Lung (tissue), 11 donors: ENCODE measurements at regions not wholly inside any gene's neighbourhood (a gene's known extent, or its start where the extent isn't known, plus 50 kb on each side); places are given as distances from the start of the nearest gene placed in this dataset.

Experiments
- ATAC-seq: fragments of 200-7000 bp; cut with Tn5 transposase; one replicate; pipeline ENCODE4 v1.9.1; 2020; ENCODE audit warnings: moderate number of reproducible peaks; ENCODE audit not compliant: insufficient read depth, low FRiP score
- DNase-seq, 3 donors: peaks; one replicate each; pipeline ENCODE4 v3.0.0-alpha.2; 2013 to 2017
- H3K27ac ChIP-seq, 2 donors: one replicate each; pipeline ENCODE4 v1.5.1; 2013; ENCODE audit warnings: mild to moderate bottlenecking in 2 of 2, moderate library complexity in 2 of 2, control low read depth in 1 of 2, inconsistent platforms in 1 of 2, low read depth in 1 of 2, low read length in 1 of 2
- H3K27me3 ChIP-seq, 3 donors: one replicate each; pipeline ENCODE4 v1.5.1; 2013; ENCODE audit warnings: low read length in 2 of 3; ENCODE audit not compliant: control insufficient read depth in 3 of 3, insufficient read depth in 3 of 3
- H3K36me3 ChIP-seq, 4 donors: one replicate each; pipeline ENCODE4 v1.5.1; 2013; ENCODE audit warnings: low read length in 4 of 4, mild to moderate bottlenecking in 1 of 4, moderate library complexity in 1 of 4; ENCODE audit not compliant: control insufficient read depth in 4 of 4, insufficient read depth in 4 of 4
- H3K4me1 ChIP-seq, 5 donors: one replicate each; pipeline ENCODE4 v1.5.1; 2013; ENCODE audit warnings: low read length in 5 of 5, mild to moderate bottlenecking in 2 of 5, moderate library complexity in 1 of 5; ENCODE audit not compliant: control insufficient read depth in 5 of 5, insufficient read depth in 5 of 5
- H3K4me3 ChIP-seq: one replicate; pipeline ENCODE4 v1.5.1; 2013; ENCODE audit warnings: mild to moderate bottlenecking, control low read depth, moderate library complexity
- H3K9ac ChIP-seq, 2 donors: one replicate each; pipeline ENCODE4 v1.5.1; 2013; ENCODE audit warnings: low read length in 2 of 2, control low read depth in 1 of 2; ENCODE audit not compliant: insufficient read depth in 1 of 2
- H3K9me3 ChIP-seq, 4 donors: one replicate each; pipeline ENCODE4 v1.5.1; 2013; ENCODE audit warnings: low read length in 3 of 4, mild to moderate bottlenecking in 1 of 4, moderate library complexity in 1 of 4; ENCODE audit not compliant: control insufficient read depth in 4 of 4, insufficient read depth in 3 of 4
- CTCF ChIP-seq: IDR thresholded peaks from 2 replicates; pipeline ENCODE4 v1.5.1; 2012; ENCODE audit warnings: mild to moderate bottlenecking; ENCODE audit errors: control extremely low read depth, extremely low read depth
- WGBS, 2 donors: extraction: QIAGEN DNeasy Blood & Tissue Kit; methylation state at CpG; one replicate each; pipeline ENCODE4 v1.1.7; 2013; 5-methylcytosine and 5-hydroxymethylcytosine counted together
- donor health status: control.
- donor health status: control.
- donor health status: Bipolar disorder and iron deficiency.
- donor health status: healthy.
- donor health status: DM: yes; HTN: yes; CAD: no.

- ATAC-seq, result no peak
- WGBS, 2 donors, result 90 to 92% methylated on average over 4 of the region's 4 CpGs
- Histone ChIP-seq H3K27ac (no peak overlapping the region), H3K4me1 (peaks cover 0 to 6% (median 0%) of the 10 kb centered on the region in 5 donors), H3K4me3 (no peak overlapping the region), H3K9ac (no peak overlapping the region), H3K36me3 (no peaks in the 10 kb centered on the region), H3K9me3 (no peaks in the 10 kb centered on the region), H3K27me3 (no peaks in the 10 kb centered on the region)
- TF ChIP-seq CTCF, result no peak
- no peak for DNase-seq
These were observed 372.7 kb downstream of the NUAK1 start for GRCh38 chr12:105766029-105766428.

GRCh38 chr12:105769486-105769885 lies 369.3 kb downstream of the NUAK1 start:
- Histone ChIP-seq H3K9ac (no peak overlapping the region), H3K9me3 (no peaks in the 10 kb centered on the region), H3K27me3 (no peaks in the 10 kb centered on the region), H3K36me3 (no peaks in the 10 kb centered on the region), H3K27ac (no peak overlapping the region), H3K4me3 (no peak overlapping the region), H3K4me1 (peaks cover 0 to 11% (median 0%) of the 10 kb centered on the region in 5 donors)
- DNase-seq (no peak), ATAC-seq (no peak)
- TF ChIP-seq CTCF, result no peak
- 90 to 92% methylated on average over 2 of the region's 2 CpGs for whole genome bisulfite sequencing, 2 donors

- Histone ChIP-seq H3K36me3 (no peaks in the 10 kb centered on the region), H3K9me3 (no peaks in the 10 kb centered on the region), H3K27me3 (no peaks in the 10 kb centered on the region), H3K9ac (no peak overlapping the region), H3K4me3 (no peak overlapping the region), H3K27ac (no peak overlapping the region), H3K4me1 (peaks cover 0 to 11% (median 0%) of the 10 kb centered on the region in 5 donors)
- no peak for TF ChIP-seq CTCF
- peak; percentile 25 to 77 (median 66) for DNase-seq
- no peak for ATAC-seq
- 56 to 84% methylated on average over 2 of the region's 2 CpGs for WGBS, 2 donors
These were observed 365.3 kb downstream of the NUAK1 start for GRCh38 chr12:105773471-105773870.

- 78 to 95% methylated on average over 5 of the region's 5 CpGs for WGBS, 2 donors
- H3K36me3 ChIP-seq, result no peaks in the 10 kb centered on the region
- no peak for ATAC-seq
- no peak overlapping the region for H3K9ac ChIP-seq
- peak in 2 of 3 donors; percentile 19 to 27 for DNase-seq
- no peaks in the 10 kb centered on the region for H3K9me3 ChIP-seq
- H3K4me1 ChIP-seq, result peaks cover 0 to 11% (median 0%) of the 10 kb centered on the region in 5 donors
- no peak overlapping the region for H3K4me3 ChIP-seq
- TF ChIP-seq CTCF, result no peak
- no peak overlapping the region for H3K27ac ChIP-seq
- H3K27me3 ChIP-seq, result no peaks in the 10 kb centered on the region
These were observed 364.7 kb downstream of the NUAK1 start for GRCh38 chr12:105774037-105774436.
